ENCODE measurements at regions not wholly inside any gene's neighbourhood (a gene's known extent, or its start where the extent isn't known, plus 50 kb on each side); places are given as distances from the start of the nearest gene placed in this dataset.

GRCh38 chr14:66247662-66248193 lies 238.4 kb upstream of the CCDC196 start:
- Histone ChIP-seq H3K36me3 (ENCODE audit: insufficient read depth, low read length) (no peaks in the 10 kb centered on the region), H3K4me3 (ENCODE audit: low read depth in 1 of 2, low read length in 2 of 2) (no peak overlapping the region), H3K27ac (ENCODE audit: low read length) (no peak overlapping the region), H3K4me1 (ENCODE audit: insufficient read depth, low read length) (no peaks in the 10 kb centered on the region), H3K4me2 (ENCODE audit: insufficient read depth, low read length) (no peak overlapping the region), H2AFZ (ENCODE audit: low read depth, low read length) (no peak overlapping the region), H3K79me2 (ENCODE audit: insufficient read depth, low read length) (no peaks in the 10 kb centered on the region), H3K9ac (ENCODE audit: low read depth, low read length) (no peak overlapping the region), H3K9me3 (ENCODE audit: insufficient read depth, low read length, severe bottlenecking) (no peaks in the 10 kb centered on the region), H3K27me3 (ENCODE audit: insufficient read depth, low read length, poor library complexity) (no peaks in the 10 kb centered on the region), H4K20me1 (ENCODE audit: insufficient read depth, low read length) (no peaks in the 10 kb centered on the region)
- DNase-seq, result no peak
- TF ChIP-seq CTCF (IDR thresholded peaks at IDR 0.05; ENCODE audit: borderline replicate concordance, extremely low read depth, low read length, poor library complexity, severe bottlenecking) (no peak), EZH2 (IDR thresholded peaks at IDR 0.05; ENCODE audit: borderline replicate concordance, low read depth, low read length, severe bottlenecking) (no peak)
- no peak for ATAC-seq (ENCODE audit: insufficient read depth, low read depth)

- ATAC-seq (ENCODE audit: insufficient read depth, low read depth) (no peak), DNase-seq (no peak)
- Histone ChIP-seq H3K4me1 (ENCODE audit: insufficient read depth, low read length) (no peaks in the 10 kb centered on the region), H3K9me3 (ENCODE audit: insufficient read depth, low read length, severe bottlenecking) (no peaks in the 10 kb centered on the region), H3K27ac (ENCODE audit: low read length) (no peak overlapping the region), H3K79me2 (ENCODE audit: insufficient read depth, low read length) (no peaks in the 10 kb centered on the region), H3K9ac (ENCODE audit: low read depth, low read length) (no peak overlapping the region), H3K4me2 (ENCODE audit: insufficient read depth, low read length) (no peak overlapping the region), H3K27me3 (ENCODE audit: insufficient read depth, low read length, poor library complexity) (no peaks in the 10 kb centered on the region), H3K36me3 (ENCODE audit: insufficient read depth, low read length) (no peaks in the 10 kb centered on the region), H3K4me3 (ENCODE audit: low read depth in 1 of 2, low read length in 2 of 2) (no peak overlapping the region), H4K20me1 (ENCODE audit: insufficient read depth, low read length) (no peaks in the 10 kb centered on the region), H2AFZ (ENCODE audit: low read depth, low read length) (no peak overlapping the region)
- TF ChIP-seq CTCF (IDR thresholded peaks at IDR 0.05; ENCODE audit: borderline replicate concordance, extremely low read depth, low read length, poor library complexity, severe bottlenecking), result no peak
Observed at GRCh38 chr14:66248256-66248655, 237.9 kb upstream of the CCDC196 start.

- TF ChIP-seq CTCF (IDR thresholded peaks at IDR 0.05; ENCODE audit: borderline replicate concordance, extremely low read depth, low read length, poor library complexity, severe bottlenecking) (no peak), EZH2 (IDR thresholded peaks at IDR 0.05; ENCODE audit: borderline replicate concordance, low read depth, low read length, severe bottlenecking) (no peak)
- Histone ChIP-seq H3K9me3 (ENCODE audit: insufficient read depth, low read length, severe bottlenecking) (no peaks in the 10 kb centered on the region), H3K27ac (ENCODE audit: low read length) (no peak overlapping the region), H3K36me3 (ENCODE audit: insufficient read depth, low read length) (no peaks in the 10 kb centered on the region), H3K79me2 (ENCODE audit: insufficient read depth, low read length) (no peaks in the 10 kb centered on the region), H3K9ac (ENCODE audit: low read depth, low read length) (no peak overlapping the region), H2AFZ (ENCODE audit: low read depth, low read length) (no peak overlapping the region), H3K4me1 (ENCODE audit: insufficient read depth, low read length) (no peaks in the 10 kb centered on the region), H4K20me1 (ENCODE audit: insufficient read depth, low read length) (no peaks in the 10 kb centered on the region), H3K27me3 (ENCODE audit: insufficient read depth, low read length, poor library complexity) (no peaks in the 10 kb centered on the region), H3K4me2 (ENCODE audit: insufficient read depth, low read length) (no peak overlapping the region), H3K4me3 (ENCODE audit: low read depth in 1 of 2, low read length in 2 of 2) (no peak overlapping the region)
- ATAC-seq (ENCODE audit: insufficient read depth, low read depth) (no peak), DNase-seq (no peak)
Observed at GRCh38 chr14:66249544-66249943, 236.6 kb upstream of the CCDC196 start.

GRCh38 chr14:66254038-66254437 lies 232.1 kb upstream of the CCDC196 start:
- TF ChIP-seq CTCF (IDR thresholded peaks at IDR 0.05; ENCODE audit: borderline replicate concordance, extremely low read depth, low read length, poor library complexity, severe bottlenecking), result no peak
- no peak for TF ChIP-seq EZH2 (IDR thresholded peaks at IDR 0.05; ENCODE audit: borderline replicate concordance, low read depth, low read length, severe bottlenecking)
- no peak for ATAC-seq (ENCODE audit: insufficient read depth, low read depth)
- Histone ChIP-seq H3K27me3 (ENCODE audit: insufficient read depth, low read length, poor library complexity) (no peaks in the 10 kb centered on the region), H3K4me3 (ENCODE audit: low read depth in 1 of 2, low read length in 2 of 2) (no peak overlapping the region), H3K4me1 (ENCODE audit: insufficient read depth, low read length) (no peaks in the 10 kb centered on the region), H3K9me3 (ENCODE audit: insufficient read depth, low read length, severe bottlenecking) (no peaks in the 10 kb centered on the region), H3K36me3 (ENCODE audit: insufficient read depth, low read length) (no peaks in the 10 kb centered on the region), H2AFZ (ENCODE audit: low read depth, low read length) (peak overlapping the region; percentile 21; the same call in 1 of the 2 replicates), H4K20me1 (ENCODE audit: insufficient read depth, low read length) (no peaks in the 10 kb centered on the region), H3K79me2 (ENCODE audit: insufficient read depth, low read length) (no peaks in the 10 kb centered on the region), H3K27ac (ENCODE audit: low read length) (no peak overlapping the region), H3K9ac (ENCODE audit: low read depth, low read length) (no peak overlapping the region), H3K4me2 (ENCODE audit: insufficient read depth, low read length) (no peak overlapping the region)
- no peak for DNase-seq
